Lung (tissue), 11 donors: ENCODE measurements at regions not wholly inside any gene's neighbourhood (a gene's known extent, or its start where the extent isn't known, plus 50 kb on each side); places are given as distances from the start of the nearest gene placed in this dataset.

Experiments
- ATAC-seq: fragments of 200-7000 bp; cut with Tn5 transposase; one replicate; pipeline ENCODE4 v1.9.1; 2020; ENCODE audit warnings: moderate number of reproducible peaks; ENCODE audit not compliant: insufficient read depth, low FRiP score
- DNase-seq, 3 donors: peaks; one replicate each; pipeline ENCODE4 v3.0.0-alpha.2; 2013 to 2017
- H3K27ac ChIP-seq, 2 donors: one replicate each; pipeline ENCODE4 v1.5.1; 2013; ENCODE audit warnings: mild to moderate bottlenecking in 2 of 2, moderate library complexity in 2 of 2, control low read depth in 1 of 2, inconsistent platforms in 1 of 2, low read depth in 1 of 2, low read length in 1 of 2
- H3K27me3 ChIP-seq, 3 donors: one replicate each; pipeline ENCODE4 v1.5.1; 2013; ENCODE audit warnings: low read length in 2 of 3; ENCODE audit not compliant: control insufficient read depth in 3 of 3, insufficient read depth in 3 of 3
- H3K36me3 ChIP-seq, 4 donors: one replicate each; pipeline ENCODE4 v1.5.1; 2013; ENCODE audit warnings: low read length in 4 of 4, mild to moderate bottlenecking in 1 of 4, moderate library complexity in 1 of 4; ENCODE audit not compliant: control insufficient read depth in 4 of 4, insufficient read depth in 4 of 4
- H3K4me1 ChIP-seq, 5 donors: one replicate each; pipeline ENCODE4 v1.5.1; 2013; ENCODE audit warnings: low read length in 5 of 5, mild to moderate bottlenecking in 2 of 5, moderate library complexity in 1 of 5; ENCODE audit not compliant: control insufficient read depth in 5 of 5, insufficient read depth in 5 of 5
- H3K4me3 ChIP-seq: one replicate; pipeline ENCODE4 v1.5.1; 2013; ENCODE audit warnings: mild to moderate bottlenecking, control low read depth, moderate library complexity
- H3K9ac ChIP-seq, 2 donors: one replicate each; pipeline ENCODE4 v1.5.1; 2013; ENCODE audit warnings: low read length in 2 of 2, control low read depth in 1 of 2; ENCODE audit not compliant: insufficient read depth in 1 of 2
- H3K9me3 ChIP-seq, 4 donors: one replicate each; pipeline ENCODE4 v1.5.1; 2013; ENCODE audit warnings: low read length in 3 of 4, mild to moderate bottlenecking in 1 of 4, moderate library complexity in 1 of 4; ENCODE audit not compliant: control insufficient read depth in 4 of 4, insufficient read depth in 3 of 4
- CTCF ChIP-seq: IDR thresholded peaks from 2 replicates; pipeline ENCODE4 v1.5.1; 2012; ENCODE audit warnings: mild to moderate bottlenecking; ENCODE audit errors: control extremely low read depth, extremely low read depth
- WGBS, 2 donors: extraction: QIAGEN DNeasy Blood & Tissue Kit; methylation state at CpG; one replicate each; pipeline ENCODE4 v1.1.7; 2013; 5-methylcytosine and 5-hydroxymethylcytosine counted together
- donor health status: control.
- donor health status: control.
- donor health status: Bipolar disorder and iron deficiency.
- donor health status: healthy.
- donor health status: DM: yes; HTN: yes; CAD: no.

- H3K27me3 ChIP-seq: peaks cover 0 to 2% (median 0%) of the 10 kb centered on the region in 3 donors
- no peak overlapping the region for H3K4me3 ChIP-seq
- no peak for TF ChIP-seq CTCF
- ATAC-seq (no peak), DNase-seq (no peak)
- no peaks in the 10 kb centered on the region for H3K4me1 ChIP-seq
- H3K9ac ChIP-seq: no peak overlapping the region
- no peaks in the 10 kb centered on the region for H3K9me3 ChIP-seq
- H3K27ac ChIP-seq: no peak overlapping the region
- H3K36me3 ChIP-seq: no peaks in the 10 kb centered on the region
- 91 to 98% methylated on average over 1 of the region's 1 CpG for WGBS, 2 donors
Observed at GRCh38 chr10:111548084-111548726, 471.4 kb downstream of the ADRA2A start.

- peaks cover 0 to 2% (median 0%) of the 10 kb centered on the region in 3 donors for H3K27me3 ChIP-seq
- H3K9me3 ChIP-seq: no peaks in the 10 kb centered on the region
- no peak for DNase-seq
- no peaks in the 10 kb centered on the region for H3K4me1 ChIP-seq
- no peak for TF ChIP-seq CTCF
- H3K36me3 ChIP-seq: no peaks in the 10 kb centered on the region
- H3K4me3 ChIP-seq: no peak overlapping the region
- WGBS, 2 donors: 81 to 89% methylated on average over 5 of the region's 5 CpGs
- no peak overlapping the region for H3K9ac ChIP-seq
- H3K27ac ChIP-seq: no peak overlapping the region
- ATAC-seq: no peak
Observed at GRCh38 chr10:111551001-111551400, 474.2 kb downstream of the ADRA2A start.

GRCh38 chr10:111556666-111557065, 479.8 kb downstream of the ADRA2A start:
- H3K27me3 ChIP-seq: no peaks in the 10 kb centered on the region
- no peak for ATAC-seq
- H3K9me3 ChIP-seq: no peaks in the 10 kb centered on the region
- no peak for DNase-seq
- H3K9ac ChIP-seq: no peak overlapping the region
- TF ChIP-seq CTCF: no peak
- H3K36me3 ChIP-seq: no peaks in the 10 kb centered on the region
- H3K4me3 ChIP-seq: no peak overlapping the region
- no peaks in the 10 kb centered on the region for H3K4me1 ChIP-seq
- WGBS, 2 donors: 64 to 84% methylated on average over 3 of the region's 3 CpGs
- no peak overlapping the region for H3K27ac ChIP-seq

- ATAC-seq (no peak), DNase-seq (no peak)
- Histone ChIP-seq H3K27me3 (no peaks in the 10 kb centered on the region), H3K4me1 (no peaks in the 10 kb centered on the region), H3K36me3 (no peaks in the 10 kb centered on the region), H3K27ac (no peak overlapping the region), H3K9me3 (no peaks in the 10 kb centered on the region), H3K4me3 (no peak overlapping the region), H3K9ac (no peak overlapping the region)
- 88 to 91% methylated on average over 4 of the region's 4 CpGs for WGBS, 2 donors
- TF ChIP-seq CTCF: no peak
Observed at GRCh38 chr10:111558211-111558610, 481.4 kb downstream of the ADRA2A start.
